DMS114 treated with DMSO at 0.1 percent for 48 hours (cell line): ENCODE measurements at regions not wholly inside any gene's neighbourhood (a gene's known extent, or its start where the extent isn't known, plus 50 kb on each side); places are given as distances from the start of the nearest gene placed in this dataset.

Source experiments
- DNase-seq: peaks from one replicate; lab custom pipeline; 2025; ENCODE audit not compliant: unreplicated experiment; lab: John Stamatoyannopoulos, UW

- DNase-seq, result no peak
Observed at GRCh38 chr18:32544088-32544487, 73.4 kb upstream of the GAREM1 start.

GRCh38 chr18:32542221-32542798 is 71.6 kb upstream of the GAREM1 start:
- DNase-seq, result no peak

- DNase-seq, result no peak
Observed at GRCh38 chr18:32530947-32531651, 60.4 kb upstream of the GAREM1 start.

- no peak for DNase-seq
Observed at GRCh38 chr18:32529722-32530420, 59.2 kb upstream of the GAREM1 start.

- DNase-seq, result no peak
Observed at GRCh38 chr18:32520771-32521170, 50.1 kb upstream of the GAREM1 start.
